Stimulated activated CD4-positive, alpha-beta T cell treated with anti-CD3 and anti-CD28 coated beads, Interleukin-4, amount 100 ng/mL, for 24 hours (primary cell): ENCODE measurements at regions not wholly inside any gene's neighbourhood (a gene's known extent, or its start where the extent isn't known, plus 50 kb on each side); places are given as distances from the start of the nearest gene placed in this dataset.
"Not testable (repeated sequence)": the region's sequence is repeated elsewhere in the genome, so short reads cannot be mapped to it uniquely, and the experiment has no call there.

ENCODE experiments used
- DNase-seq: peaks from one replicate; pipeline ENCODE4 v3.0.0-alpha.2; 2020

DNA sequence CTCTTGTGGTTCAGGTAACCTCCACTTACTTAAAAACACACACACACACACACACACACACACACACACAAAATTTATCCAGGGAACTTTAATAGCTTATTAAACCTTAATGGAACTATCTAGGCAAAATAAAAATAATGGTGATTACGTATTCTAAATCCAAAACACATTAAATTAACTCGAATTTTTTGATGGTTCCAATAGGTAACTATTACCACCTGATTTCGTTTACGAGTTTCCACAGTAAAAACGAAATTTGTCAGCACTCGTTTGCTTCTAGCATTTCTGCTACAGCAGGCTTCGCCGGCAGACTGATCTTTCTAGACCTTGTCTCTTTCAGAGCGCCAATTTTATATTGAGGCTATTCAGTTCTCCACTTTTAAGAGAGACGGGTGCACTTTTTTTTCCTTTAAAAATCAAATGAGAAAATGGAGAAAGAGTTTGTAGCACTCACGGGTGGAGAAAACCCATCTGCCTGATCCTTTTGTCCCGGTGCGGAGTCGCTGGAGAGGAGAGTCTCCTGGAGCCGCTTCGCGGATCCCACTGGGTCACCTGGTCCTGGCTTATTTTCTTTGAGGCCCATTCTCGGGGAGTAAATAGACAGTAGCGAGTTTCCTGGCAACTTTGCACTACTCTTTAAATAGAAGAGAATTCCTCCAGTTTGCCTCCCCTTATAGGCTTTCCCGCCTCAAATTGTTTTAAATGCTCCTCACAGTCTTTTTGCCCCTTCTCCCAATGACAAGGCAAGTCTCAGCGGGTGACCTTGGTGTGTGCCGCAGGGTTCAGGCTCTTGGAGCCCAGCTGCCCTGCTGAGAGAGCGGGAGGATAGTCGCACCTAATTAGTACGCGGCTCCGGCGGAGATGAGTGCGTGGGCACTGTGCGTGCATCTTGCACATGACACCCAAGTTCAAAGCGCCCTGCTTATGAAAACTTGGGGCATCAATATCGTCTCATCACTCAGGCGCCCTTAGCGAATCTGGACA lies 117.0 kb downstream of the KCNRG start:
- peak; percentile 30 for DNase-seq

DNA sequence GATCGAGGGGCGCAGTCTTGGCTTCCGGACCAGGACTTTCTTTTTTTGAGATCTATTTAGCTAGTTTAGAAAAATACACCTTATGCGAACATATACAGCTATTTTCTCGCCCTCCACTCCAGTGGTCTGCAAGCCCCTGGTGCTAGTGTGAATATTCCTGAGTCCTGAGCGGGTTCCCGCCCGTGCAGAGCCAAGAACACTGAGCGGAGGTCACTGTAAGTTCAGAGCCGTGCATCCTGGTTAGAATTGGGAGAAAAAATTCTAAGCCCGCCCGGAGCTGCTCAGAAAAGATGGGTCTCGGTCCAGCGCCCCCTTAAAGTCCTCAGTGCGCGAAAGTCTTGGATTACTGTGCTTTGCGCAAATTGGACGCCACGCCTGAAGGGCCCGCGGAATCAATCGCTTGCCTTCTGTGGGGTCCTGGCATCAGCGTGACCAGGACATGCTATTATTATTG lies 117.7 kb downstream of the KCNRG start:
- no peak for DNase-seq

DNA sequence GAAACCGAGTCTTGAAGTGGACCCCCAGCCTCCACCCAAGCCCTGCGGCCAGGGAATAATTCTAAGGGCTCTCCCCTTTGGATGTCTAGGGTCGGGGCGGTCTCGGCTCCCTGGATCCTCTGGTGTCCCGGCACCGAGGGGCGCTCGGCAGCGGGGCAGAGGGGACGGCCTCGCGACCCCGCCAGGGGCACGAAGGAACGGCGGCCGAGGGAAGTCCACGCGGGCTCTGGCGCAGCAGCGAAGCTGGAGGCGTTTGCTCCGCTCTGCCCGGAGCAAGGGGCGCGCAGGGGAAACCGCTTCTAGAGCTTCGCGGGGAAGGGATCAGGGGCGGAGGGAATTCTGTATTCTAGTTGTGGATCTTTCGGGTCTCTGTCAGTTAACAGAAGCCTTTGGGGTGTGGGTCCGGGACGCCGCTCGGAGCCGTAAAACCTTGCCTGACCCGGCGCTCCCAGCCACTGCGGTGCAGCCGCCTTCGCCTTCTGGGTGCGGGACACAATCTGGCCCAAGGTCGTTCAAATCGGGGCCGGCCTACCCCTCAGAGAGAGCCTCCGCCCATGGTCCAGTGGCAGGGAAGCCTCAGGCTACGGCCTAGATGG lies 118.2 kb downstream of the KCNRG start:
- DNase-seq, result no peak

DNA sequence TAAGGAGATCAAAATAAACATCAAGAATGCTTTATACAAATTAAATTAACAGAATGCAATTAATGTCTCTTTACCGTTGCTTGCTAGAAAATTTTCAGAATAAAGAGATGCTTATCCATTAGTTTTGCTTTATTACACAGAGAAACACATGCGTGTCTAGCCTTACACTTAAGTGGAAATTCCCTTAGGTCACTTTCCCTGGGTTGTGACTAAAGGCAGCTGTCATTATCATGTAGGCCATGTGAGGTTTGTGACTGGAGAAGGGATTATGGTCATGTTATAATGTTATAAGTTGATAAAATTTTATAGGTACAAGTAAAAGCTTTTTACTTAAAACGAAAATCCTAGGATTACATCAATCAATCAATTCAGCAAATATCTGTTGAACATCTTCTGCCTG lies 121.0 kb downstream of the KCNRG start:
- DNase-seq, result no peak

DNA sequence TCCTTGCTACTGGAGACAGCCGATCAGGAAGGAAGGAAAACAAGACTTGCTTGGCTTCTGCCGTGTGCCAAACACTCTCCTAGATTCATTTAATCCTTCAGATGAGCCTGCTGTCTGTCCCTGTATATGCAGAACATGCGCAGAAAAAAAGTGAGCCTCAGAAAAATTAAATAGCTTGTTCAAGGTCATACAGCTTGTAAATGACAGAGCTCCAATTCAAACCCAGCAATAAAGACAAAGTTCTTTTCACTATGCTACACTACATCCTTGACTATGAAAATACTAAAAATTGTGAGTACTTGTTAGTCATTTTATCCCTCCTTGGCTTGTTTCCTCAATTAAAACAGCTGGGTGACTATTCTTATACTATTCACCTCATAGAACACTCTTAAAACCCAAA lies 121.4 kb downstream of the KCNRG start:
- DNase-seq, result no peak

DNA sequence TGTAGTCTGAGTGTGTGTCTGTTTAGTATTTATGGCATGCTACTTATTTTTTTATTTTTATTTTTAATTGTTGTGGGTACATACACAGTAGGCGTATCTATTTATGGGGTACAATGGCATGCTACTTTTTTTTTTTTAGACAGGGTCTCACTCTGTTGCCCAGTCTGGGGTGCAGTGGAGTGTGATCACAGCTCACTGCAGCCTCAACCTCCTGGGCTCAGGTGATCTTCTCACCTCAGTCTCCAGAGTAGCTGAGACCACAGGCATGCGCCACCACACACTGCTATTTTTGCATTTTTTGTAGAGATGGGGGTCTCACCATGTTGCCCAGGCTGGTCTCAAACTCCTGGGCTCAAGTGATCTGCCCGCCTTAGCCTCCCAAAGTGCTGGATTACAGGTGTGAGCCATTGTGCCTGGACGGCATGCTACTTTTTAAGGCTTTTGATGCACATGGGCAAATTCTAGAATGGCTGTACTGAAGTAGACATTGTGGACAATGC lies 124.2 kb downstream of the KCNRG start:
- DNase-seq, result not testable (repeated sequence)

DNA sequence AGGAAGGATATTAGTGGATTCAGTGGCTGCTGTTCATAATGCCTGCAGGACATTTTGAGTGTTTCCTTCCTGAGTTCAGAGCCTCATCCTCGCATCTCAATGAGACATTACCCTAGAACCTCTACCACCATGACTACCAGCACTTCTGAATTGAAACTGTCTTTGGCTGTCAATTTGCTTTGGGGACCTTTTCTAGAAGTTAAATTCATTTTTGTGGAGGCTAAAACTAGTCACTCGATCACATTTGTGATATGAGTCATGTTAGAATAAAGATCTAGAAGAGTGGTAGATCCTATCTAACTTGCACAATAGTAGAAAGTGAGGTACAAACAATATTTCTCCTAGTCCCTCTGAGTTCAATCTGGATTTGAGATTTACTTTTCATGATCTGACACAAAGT lies 124.9 kb downstream of the KCNRG start:
- no peak for DNase-seq

DNA sequence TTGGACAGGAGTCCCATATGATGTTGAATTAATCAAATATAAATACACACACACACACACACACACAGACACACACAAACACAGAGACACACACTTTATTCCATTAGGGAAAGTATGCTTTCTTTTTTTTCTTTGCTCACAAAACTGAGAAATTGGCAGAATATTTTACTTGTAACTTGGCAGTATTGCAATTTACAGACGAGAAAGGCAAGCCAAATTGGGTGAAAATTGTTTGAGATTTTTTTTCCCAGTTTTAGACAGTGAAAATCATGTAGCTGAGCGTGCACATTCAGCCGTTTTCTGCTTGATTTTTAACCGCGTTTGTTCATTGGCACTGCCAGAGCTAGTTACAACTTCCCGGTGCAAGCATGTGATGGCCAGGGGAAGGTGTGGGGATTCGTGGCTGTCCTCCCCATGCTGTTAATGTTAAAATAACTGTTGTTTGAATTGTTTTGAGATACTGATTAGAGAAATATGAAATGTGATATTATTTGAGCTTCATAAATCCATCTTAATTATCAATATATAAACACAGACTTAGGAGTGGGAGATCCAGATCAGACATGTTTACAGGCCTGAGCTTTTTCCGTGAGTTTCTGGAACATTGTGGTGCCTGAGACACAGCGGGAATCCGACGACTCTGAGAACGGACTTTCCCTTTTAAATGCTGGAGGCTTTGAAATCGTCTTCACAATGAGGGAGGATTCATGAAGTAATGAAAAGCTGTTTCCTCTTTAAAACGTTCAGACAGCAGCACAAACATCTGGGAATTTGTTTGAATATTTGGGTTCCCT lies 125.5 kb downstream of the KCNRG start:
- no peak for DNase-seq

DNA sequence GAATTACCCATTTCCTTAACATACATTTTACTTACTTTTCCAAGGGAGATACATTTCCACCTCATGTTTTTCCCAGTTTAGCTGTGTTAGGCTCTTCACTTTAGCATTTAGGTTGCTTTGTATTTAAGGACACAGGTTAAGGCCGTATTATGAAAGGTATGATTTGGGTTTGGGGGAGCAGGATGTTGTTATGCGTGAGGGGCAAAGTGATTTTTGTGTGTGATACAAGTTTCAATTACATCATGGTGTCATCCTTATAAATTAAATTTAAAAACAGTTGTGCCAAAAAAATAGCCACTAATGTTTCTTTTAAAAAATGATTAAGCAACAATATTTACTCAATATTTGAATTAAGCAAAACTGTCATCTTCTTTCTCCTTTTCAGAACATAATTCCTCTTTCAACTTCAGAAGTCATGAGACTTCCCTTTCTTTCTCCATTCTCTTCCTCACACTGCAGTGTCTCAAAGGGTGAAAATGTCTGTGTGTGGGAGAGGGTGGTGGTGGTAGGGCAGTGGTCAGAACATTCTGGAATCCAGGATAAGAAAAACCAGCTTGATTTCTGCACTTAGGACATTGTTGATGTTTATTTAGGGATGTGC lies 126.2 kb downstream of the KCNRG start:
- no peak for DNase-seq

DNA sequence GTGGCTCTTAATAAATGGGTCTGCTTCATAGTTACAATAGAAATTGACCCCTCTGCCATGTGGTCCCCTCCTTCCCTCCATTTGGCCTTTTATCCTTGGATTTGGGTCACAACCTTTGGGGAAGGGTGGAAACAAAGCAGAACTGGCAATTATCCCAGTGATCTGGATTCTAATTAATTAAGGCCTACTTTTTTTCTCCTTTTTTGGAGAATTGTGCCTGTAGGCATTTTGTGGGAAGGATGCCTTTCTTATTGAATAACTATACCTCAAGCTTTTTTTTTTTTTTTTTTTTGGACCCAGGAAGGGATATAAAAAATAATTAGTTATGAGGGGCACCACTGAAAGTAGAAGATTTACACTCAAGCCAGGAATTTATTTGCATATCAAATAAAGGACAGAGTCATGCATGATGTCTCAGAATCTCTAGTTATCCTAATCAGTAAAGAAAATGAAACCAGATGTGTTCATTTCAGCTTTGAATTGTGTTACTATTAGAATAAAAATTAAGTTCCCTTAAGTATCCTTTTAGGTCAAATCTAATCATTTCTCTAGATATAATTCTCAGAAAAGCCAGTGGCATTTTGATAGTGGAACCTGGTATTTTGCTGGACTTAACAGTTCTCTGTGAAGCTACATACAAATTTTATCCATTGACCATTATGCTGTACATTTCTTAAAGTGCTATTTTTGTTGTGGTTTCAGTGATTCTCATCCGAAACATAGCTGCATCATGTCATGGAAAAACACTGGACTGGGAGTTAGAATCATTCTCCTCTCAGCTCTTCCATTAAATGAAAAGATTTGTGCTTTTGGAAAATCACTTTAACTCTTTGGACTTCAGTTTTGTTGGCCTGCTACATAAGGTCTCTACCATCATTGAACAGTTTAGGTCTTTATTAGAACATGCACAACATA lies 129.3 kb downstream of the KCNRG start:
- DNase-seq, result no peak

DNA sequence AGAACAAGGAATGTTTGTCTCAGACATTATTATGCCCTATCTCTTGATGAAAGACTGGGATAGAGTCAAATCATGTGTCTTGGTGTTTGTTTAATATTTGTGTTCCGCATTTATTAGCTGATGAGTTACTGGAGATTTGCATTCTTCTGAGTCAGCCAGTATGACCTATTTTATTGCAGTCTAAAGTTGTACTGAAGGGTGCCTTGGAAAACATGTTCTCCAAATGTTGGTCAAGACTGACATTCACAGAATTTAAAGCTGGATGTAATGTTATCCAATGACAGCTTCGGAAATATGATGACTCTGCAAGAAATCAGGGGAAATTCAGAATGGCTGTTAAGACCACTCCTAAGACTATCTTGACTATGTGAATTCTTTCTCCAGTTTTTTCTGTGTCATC lies 134.0 kb downstream of the KCNRG start:
- no peak for DNase-seq

DNA sequence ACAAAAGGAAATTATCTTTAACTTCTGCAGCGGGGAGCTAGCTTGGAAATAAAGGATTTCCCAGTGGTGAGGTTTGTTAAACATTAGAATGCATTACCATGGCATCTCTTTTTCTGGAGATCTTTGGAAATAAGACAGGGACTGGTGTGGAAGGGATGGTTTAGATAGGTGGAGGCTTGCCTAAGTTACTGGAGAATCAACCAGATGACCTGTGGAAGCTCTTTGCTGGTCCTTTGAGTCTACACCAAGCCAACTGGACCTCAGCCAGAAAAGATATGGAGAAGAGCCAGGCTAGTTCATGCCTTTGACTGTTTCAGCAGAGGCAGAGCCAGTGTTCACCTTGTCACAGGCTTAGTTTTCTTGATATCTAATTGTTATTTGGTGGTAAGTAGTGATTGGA lies 134.7 kb downstream of the KCNRG start:
- no peak for DNase-seq

DNA sequence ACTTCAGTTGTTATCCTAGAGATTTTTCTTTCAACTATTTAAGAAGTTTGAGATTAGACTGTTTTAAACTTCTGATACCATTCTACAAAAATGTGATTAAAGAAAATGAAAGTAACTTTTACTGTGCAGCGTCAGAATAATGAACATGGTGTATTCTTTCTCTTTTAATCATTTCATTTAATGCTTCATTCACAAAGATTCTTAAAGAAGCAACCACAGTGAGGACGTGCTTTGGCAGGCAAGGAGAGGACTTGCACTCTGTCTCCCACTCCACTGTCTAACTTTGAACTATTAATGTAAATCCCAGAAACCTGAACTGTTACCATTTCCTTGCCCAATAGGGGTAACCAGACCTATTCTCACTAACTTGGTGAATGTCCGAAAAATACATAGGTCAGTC lies 137.0 kb downstream of the KCNRG start:
- DNase-seq, result no peak

DNA sequence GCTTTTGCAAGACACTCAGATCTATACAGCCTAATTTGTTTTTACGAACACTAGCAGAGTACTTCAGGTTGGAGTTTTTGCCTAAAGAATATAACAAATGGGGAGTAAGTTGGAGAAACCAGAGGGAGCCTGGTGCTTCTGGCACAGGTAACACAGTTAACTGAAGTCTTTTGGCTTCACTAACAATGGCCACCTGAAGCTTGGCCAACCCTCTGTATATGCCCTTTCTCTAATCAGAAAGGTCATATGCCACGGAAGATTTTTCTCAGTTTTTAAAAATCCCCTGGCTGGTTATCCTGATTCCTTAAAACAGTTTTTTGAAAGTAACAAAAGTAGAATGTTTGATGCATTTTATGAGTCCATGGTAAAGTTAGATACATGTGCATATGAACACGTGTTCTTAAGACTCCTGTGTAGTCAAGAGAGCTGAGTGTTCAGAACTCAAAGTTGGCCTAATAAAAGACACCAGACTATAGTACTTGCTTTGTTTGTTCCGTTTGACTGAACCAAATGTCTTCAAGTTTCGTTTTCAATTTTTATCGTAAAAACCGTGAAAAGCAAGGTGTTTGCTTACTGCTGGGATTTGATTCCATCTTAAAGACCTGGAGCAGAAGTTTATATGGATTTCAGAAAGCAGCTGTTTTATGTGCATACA lies 137.5 kb downstream of the KCNRG start:
- DNase-seq, result no peak

DNA sequence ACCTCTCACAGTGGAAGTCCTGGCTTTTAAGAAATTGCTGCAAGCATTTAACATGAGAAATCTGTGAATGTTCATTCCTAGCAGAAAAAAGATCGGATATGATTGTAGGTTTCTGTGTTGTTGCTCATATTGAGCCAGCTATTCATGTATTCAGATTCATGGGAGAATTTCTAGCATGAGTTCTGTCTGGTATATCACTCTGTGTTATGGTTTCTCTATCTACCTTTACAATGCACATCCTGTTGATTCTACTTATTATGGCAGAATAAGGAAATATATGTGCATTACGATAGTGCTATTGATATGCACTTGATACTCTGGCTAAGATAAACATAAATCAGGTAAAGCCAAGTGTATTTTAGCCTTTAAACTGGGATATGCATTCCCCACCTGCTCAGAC lies 138.2 kb downstream of the KCNRG start:
- no peak for DNase-seq

DNA sequence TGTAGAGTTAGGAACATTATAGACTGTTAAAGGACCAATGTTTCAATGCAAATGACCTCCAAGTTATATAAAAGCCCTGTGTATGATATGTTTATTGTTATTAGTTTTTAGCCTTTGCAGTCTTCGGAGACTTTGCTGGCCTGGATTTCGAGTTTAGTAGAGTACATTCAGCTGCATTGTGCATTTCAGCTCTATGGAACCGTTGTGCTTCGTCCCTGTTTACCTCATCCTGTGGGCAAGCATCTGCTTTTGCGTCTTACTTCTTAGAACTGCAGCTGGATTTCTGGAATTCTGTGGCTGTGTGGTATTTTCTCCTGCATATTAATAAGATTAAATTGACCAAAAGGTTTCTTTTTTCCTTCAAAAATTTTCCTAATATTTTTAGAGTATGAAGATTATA lies 138.6 kb downstream of the KCNRG start:
- no peak for DNase-seq

DNA sequence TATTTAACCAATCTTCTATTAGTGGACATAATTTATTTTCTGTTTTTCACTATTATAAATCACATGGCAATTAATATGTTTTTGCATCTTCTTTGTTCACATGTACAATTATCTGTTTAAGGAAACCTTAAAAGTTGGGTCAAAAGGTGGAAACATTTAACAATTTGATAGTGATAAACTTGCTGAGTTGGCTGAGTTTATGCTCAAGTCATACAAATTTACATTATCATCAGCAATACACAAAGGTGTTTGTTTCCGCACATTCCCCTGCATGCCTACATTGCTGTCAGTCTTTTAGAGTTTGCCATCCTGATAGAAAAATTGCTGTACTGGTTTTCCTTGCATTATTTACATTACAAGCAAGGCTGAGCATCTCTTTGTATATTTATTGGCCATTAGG lies 139.5 kb downstream of the KCNRG start:
- DNase-seq, result no peak

DNA sequence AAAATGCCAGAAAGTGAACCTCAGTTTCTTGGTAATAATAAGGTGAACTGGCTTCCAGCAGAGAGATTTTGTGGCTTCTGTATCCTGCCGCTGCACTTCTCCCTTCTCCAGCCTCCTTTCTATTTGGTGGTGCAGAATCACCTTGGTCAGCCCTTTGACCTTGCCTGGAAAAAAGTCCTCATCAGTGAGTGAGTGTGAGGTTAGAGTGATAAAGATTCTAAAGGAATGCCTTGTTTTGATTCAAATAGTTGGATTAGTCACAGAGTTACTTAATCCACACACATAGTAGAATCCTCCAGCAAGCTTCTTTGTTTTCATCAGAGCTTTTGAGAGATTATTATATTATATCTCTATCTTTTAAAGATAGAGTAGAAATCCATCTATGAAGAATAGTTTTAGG lies 140.9 kb downstream of the KCNRG start:
- DNase-seq, result no peak

DNA sequence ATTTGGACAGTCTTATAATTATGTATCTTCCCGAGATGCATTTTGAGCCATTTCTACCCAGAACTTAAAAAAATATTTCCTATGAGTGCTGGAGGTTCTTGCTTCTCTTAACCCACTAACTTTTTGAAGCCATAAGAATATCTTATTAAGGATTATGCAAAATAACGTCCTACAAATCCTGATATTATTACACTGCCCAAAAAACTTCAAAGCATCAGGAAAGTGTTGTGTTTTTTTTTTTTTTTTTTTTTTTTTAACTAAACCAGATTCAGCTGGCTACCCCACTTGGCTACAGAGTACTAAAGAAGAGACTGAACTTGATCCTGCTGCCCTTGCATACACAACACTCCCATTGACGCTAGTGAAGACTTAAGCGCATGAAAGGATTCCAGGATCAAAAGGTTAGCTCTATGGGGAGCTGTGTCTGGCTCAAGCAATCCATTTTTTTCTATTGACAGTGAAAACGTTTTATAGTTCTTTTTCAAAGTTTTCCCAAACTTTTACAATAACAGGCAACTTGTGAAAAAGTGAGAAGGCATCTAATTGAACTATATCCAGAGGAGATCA lies 141.4 kb downstream of the KCNRG start:
- DNase-seq, result no peak

DNA sequence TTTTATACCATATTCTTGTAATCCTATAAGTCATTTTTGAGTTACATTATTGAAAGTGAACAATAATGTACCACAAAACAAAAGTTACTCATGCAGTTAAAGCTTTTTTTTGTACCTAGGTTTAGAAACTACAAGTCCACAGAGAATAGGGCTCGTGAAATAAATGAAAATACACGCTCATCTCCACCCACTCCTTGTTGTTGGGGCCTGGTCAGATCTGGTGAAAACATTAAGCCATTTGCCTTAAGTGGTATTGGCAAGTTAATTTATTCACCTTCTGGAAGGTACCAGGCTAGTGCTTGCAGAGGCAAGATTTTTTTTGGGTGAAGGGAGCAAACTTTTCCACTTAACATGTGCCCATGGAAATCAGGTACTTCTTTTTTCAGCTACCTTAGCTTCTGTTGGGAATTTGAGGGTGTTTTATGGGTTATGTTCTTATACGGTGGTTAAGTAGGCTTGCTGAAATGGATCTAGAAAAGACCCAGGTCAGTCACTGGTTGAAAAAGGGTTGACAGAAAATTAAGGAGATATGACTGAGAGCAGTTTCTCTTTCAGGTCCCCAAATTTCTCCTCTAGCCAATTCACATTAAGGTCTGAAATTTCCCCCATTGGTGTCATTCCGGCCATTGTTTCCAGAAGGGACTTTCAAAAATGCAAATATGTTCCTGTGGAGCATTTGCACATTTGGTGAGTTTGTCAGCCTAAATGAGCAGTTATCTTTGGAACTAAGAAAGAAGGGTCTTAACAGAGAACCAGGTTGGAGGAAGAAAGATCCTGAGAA lies 143.3 kb downstream of the KCNRG start:
- no peak for DNase-seq
